CD8-positive, alpha-beta memory T cell (primary cell): ENCODE measurements at regions not wholly inside any gene's neighbourhood (a gene's known extent, or its start where the extent isn't known, plus 50 kb on each side); places are given as distances from the start of the nearest gene placed in this dataset.

Source experiments
- CTCF ChIA-PET: fragments of 350-600 bp; sonication (Branson Sonifier 250); formaldehyde crosslinking; loops from one replicate; lab custom pipeline; 2021; ENCODE audit warnings: antibody characterized with exemption; lab: Charles Lee
- POLR2A ChIA-PET: fragments of 350-600 bp; sonication (Branson Sonifier 250); formaldehyde crosslinking; loops from one replicate; lab custom pipeline; 2021; ENCODE audit warnings: antibody characterized with exemption; lab: Charles Lee
- DNase-seq, 5 donors: peaks; one replicate each; pipeline versions ENCODE4 v3.0.0 to v3.0.0-alpha.2; 2020 to 2022; ENCODE audit warnings: mixed read lengths in 1 of 5
- H3K27ac ChIP-seq: one replicate; pipeline ENCODE4 v1.7.0; 2013; ENCODE audit warnings: low read depth, mild to moderate bottlenecking, low read length, moderate library complexity
- H3K27me3 ChIP-seq: 2 replicates; pipeline ENCODE4 v1.7.0; 2013; ENCODE audit warnings: low read length, mild to moderate bottlenecking; ENCODE audit not compliant: insufficient read depth, poor library complexity, severe bottlenecking
- H3K36me3 ChIP-seq: 2 replicates; pipeline ENCODE4 v1.7.0; 2013; ENCODE audit warnings: mild to moderate bottlenecking, low read length, moderate library complexity; ENCODE audit not compliant: insufficient read depth
- H3K4me1 ChIP-seq: 2 replicates; pipeline ENCODE4 v1.7.0; 2013; ENCODE audit warnings: mild to moderate bottlenecking, low read length, moderate library complexity; ENCODE audit not compliant: insufficient read depth
- H3K4me3 ChIP-seq: 2 replicates; pipeline ENCODE4 v1.7.0; 2013; ENCODE audit warnings: mild to moderate bottlenecking, low read length
- H3K9me3 ChIP-seq: 2 replicates; pipeline ENCODE4 v1.7.0; 2013; ENCODE audit warnings: mild to moderate bottlenecking, low read length
- H3K27ac Mint-ChIP-seq, 8 donors: one replicate each; pipeline ENCODE4 v1.8.0; 2020 to 2021; ENCODE audit warnings: mixed read lengths in 8 of 8, mild to moderate bottlenecking in 6 of 8, inconsistent platforms in 3 of 8, moderate library complexity in 3 of 8
- H3K27me3 Mint-ChIP-seq, 2 donors: one replicate each; pipeline ENCODE4 v1.8.0; 2020 to 2021; ENCODE audit warnings: mixed read lengths in 2 of 2, mild to moderate bottlenecking in 1 of 2, moderate library complexity in 1 of 2
- H3K36me3 Mint-ChIP-seq, 3 donors: one replicate each; pipeline ENCODE4 v1.8.0; 2020 to 2021; ENCODE audit warnings: mixed read lengths in 3 of 3, inconsistent platforms in 1 of 3, mild to moderate bottlenecking in 1 of 3
- H3K4me1 Mint-ChIP-seq, 3 donors: one replicate each; pipeline ENCODE4 v1.8.0; 2020 to 2021; ENCODE audit warnings: mixed read lengths in 3 of 3, inconsistent platforms in 1 of 3, mild to moderate bottlenecking in 1 of 3
- H3K4me3 Mint-ChIP-seq, 7 donors: one replicate each; pipeline ENCODE4 v1.8.0; 2020 to 2021; ENCODE audit warnings: mixed read lengths in 7 of 7, mild to moderate bottlenecking in 6 of 7, moderate library complexity in 4 of 7, inconsistent platforms in 2 of 7
- H3K9me3 Mint-ChIP-seq, 5 donors: one replicate each; pipeline ENCODE4 v1.8.0; 2020 to 2022; ENCODE audit warnings: mixed read lengths in 5 of 5, mild to moderate bottlenecking in 3 of 5, moderate library complexity in 2 of 5, inconsistent platforms in 1 of 5

GRCh38 chr1:72485801-72486200 is 203.5 kb upstream of the NEGR1 start:
- Mint-ChIP-seq H3K27me3 (no peaks in the 10 kb centered on the region), H3K9me3 (peaks cover 8 to 30% (median 12%) of the 10 kb centered on the region in 5 donors), H3K27ac (no peak overlapping the region), H3K4me1 (no peaks in the 10 kb centered on the region), H3K36me3 (no peaks in the 10 kb centered on the region), H3K4me3 (no peak overlapping the region)
- no peaks in the 10 kb centered on the region for H3K4me1 ChIP-seq
- no peak for DNase-seq
- no peaks in the 10 kb centered on the region for H3K9me3 ChIP-seq
- ChIA-PET POLR2A (no interaction called here), CTCF (no interaction called here)
- no peaks in the 10 kb centered on the region for H3K27me3 ChIP-seq
- H3K36me3 ChIP-seq, result no peaks in the 10 kb centered on the region
- H3K4me3 ChIP-seq, result no peak overlapping the region
- H3K27ac ChIP-seq, result no peak overlapping the region

GRCh38 chr1:72483846-72484357 is 201.6 kb upstream of the NEGR1 start:
- peaks cover 10 to 26% (median 14%) of the 10 kb centered on the region in 5 donors for H3K9me3 Mint-ChIP-seq
- H3K36me3 Mint-ChIP-seq, result no peaks in the 10 kb centered on the region
- no peaks in the 10 kb centered on the region for H3K27me3 Mint-ChIP-seq
- H3K4me1 Mint-ChIP-seq, result no peaks in the 10 kb centered on the region
- Histone ChIP-seq H3K4me3 (no peak overlapping the region), H3K4me1 (no peaks in the 10 kb centered on the region), H3K36me3 (no peaks in the 10 kb centered on the region), H3K27me3 (no peaks in the 10 kb centered on the region), H3K27ac (no peak overlapping the region), H3K9me3 (no peaks in the 10 kb centered on the region)
- no peak for DNase-seq
- POLR2A ChIA-PET, result no interaction called here
- CTCF ChIA-PET, result no interaction called here
- H3K4me3 Mint-ChIP-seq, result no peak overlapping the region
- no peak overlapping the region for H3K27ac Mint-ChIP-seq

GRCh38 chr1:72482736-72483413 is 200.5 kb upstream of the NEGR1 start:
- Mint-ChIP-seq H3K36me3 (no peaks in the 10 kb centered on the region), H3K27me3 (no peaks in the 10 kb centered on the region), H3K4me1 (no peaks in the 10 kb centered on the region), H3K27ac (no peak overlapping the region), H3K4me3 (no peak overlapping the region), H3K9me3 (peaks cover 10 to 26% (median 18%) of the 10 kb centered on the region in 5 donors)
- no peaks in the 10 kb centered on the region for H3K9me3 ChIP-seq
- H3K27ac ChIP-seq, result no peak overlapping the region
- POLR2A ChIA-PET, result no interaction called here
- no peak for DNase-seq
- H3K4me3 ChIP-seq, result no peak overlapping the region
- no peaks in the 10 kb centered on the region for H3K27me3 ChIP-seq
- no peaks in the 10 kb centered on the region for H3K4me1 ChIP-seq
- CTCF ChIA-PET, result no interaction called here
- H3K36me3 ChIP-seq, result no peaks in the 10 kb centered on the region

GRCh38 chr1:72481420-72481970 is 199.2 kb upstream of the NEGR1 start:
- Mint-ChIP-seq H3K27me3 (no peaks in the 10 kb centered on the region), H3K4me3 (no peak overlapping the region), H3K9me3 (peaks cover 8 to 25% (median 16%) of the 10 kb centered on the region in 5 donors), H3K36me3 (no peaks in the 10 kb centered on the region), H3K27ac (no peak overlapping the region), H3K4me1 (no peaks in the 10 kb centered on the region)
- no peak overlapping the region for H3K4me3 ChIP-seq
- no peaks in the 10 kb centered on the region for H3K27me3 ChIP-seq
- ChIA-PET CTCF (no interaction called here), POLR2A (no interaction called here)
- H3K27ac ChIP-seq, result no peak overlapping the region
- no peaks in the 10 kb centered on the region for H3K36me3 ChIP-seq
- no peaks in the 10 kb centered on the region for H3K9me3 ChIP-seq
- H3K4me1 ChIP-seq, result no peaks in the 10 kb centered on the region
- DNase-seq, result no peak

- no peak overlapping the region for H3K4me3 ChIP-seq
- no peaks in the 10 kb centered on the region for H3K36me3 ChIP-seq
- no peak overlapping the region for H3K27ac Mint-ChIP-seq
- peaks cover 2 to 26% (median 9%) of the 10 kb centered on the region in 5 donors for H3K9me3 Mint-ChIP-seq
- no peaks in the 10 kb centered on the region for H3K9me3 ChIP-seq
- ChIA-PET CTCF (no interaction called here), POLR2A (no interaction called here)
- no peaks in the 10 kb centered on the region for H3K27me3 ChIP-seq
- H3K27ac ChIP-seq, result no peak overlapping the region
- no peak overlapping the region for H3K4me3 Mint-ChIP-seq
- H3K36me3 Mint-ChIP-seq, result no peaks in the 10 kb centered on the region
- no peaks in the 10 kb centered on the region for H3K4me1 ChIP-seq
- H3K27me3 Mint-ChIP-seq, result no peaks in the 10 kb centered on the region
- H3K4me1 Mint-ChIP-seq, result no peaks in the 10 kb centered on the region
- no peak for DNase-seq
Measured at GRCh38 chr1:72466376-72466775, 184.0 kb upstream of the NEGR1 start.

- Histone ChIP-seq H3K27me3 (no peaks in the 10 kb centered on the region), H3K27ac (no peak overlapping the region), H3K4me1 (no peaks in the 10 kb centered on the region), H3K36me3 (no peaks in the 10 kb centered on the region), H3K9me3 (no peaks in the 10 kb centered on the region), H3K4me3 (no peak overlapping the region)
- Mint-ChIP-seq H3K4me3 (no peak overlapping the region), H3K4me1 (no peaks in the 10 kb centered on the region), H3K27me3 (no peaks in the 10 kb centered on the region), H3K27ac (no peak overlapping the region), H3K9me3 (peaks cover 0 to 25% (median 6%) of the 10 kb centered on the region in 5 donors), H3K36me3 (no peaks in the 10 kb centered on the region)
- no peak for DNase-seq
- CTCF ChIA-PET, result no interaction called here
- POLR2A ChIA-PET, result no interaction called here
Measured at GRCh38 chr1:72462186-72462905, 180.0 kb upstream of the NEGR1 start.

GRCh38 chr1:72442262-72442661 is 159.9 kb upstream of the NEGR1 start:
- Mint-ChIP-seq H3K36me3 (no peaks in the 10 kb centered on the region), H3K4me3 (no peak overlapping the region), H3K9me3 (peaks cover 4 to 21% (median 8%) of the 10 kb centered on the region in 5 donors), H3K4me1 (no peaks in the 10 kb centered on the region), H3K27ac (no peak overlapping the region), H3K27me3 (no peaks in the 10 kb centered on the region)
- Histone ChIP-seq H3K9me3 (no peaks in the 10 kb centered on the region), H3K27ac (no peak overlapping the region), H3K4me3 (no peak overlapping the region), H3K27me3 (no peaks in the 10 kb centered on the region), H3K36me3 (no peaks in the 10 kb centered on the region), H3K4me1 (no peaks in the 10 kb centered on the region)
- ChIA-PET CTCF (no interaction called here), POLR2A (no interaction called here)
- DNase-seq, result no peak

- Histone ChIP-seq H3K4me1 (no peaks in the 10 kb centered on the region), H3K27me3 (no peaks in the 10 kb centered on the region), H3K4me3 (no peak overlapping the region), H3K27ac (no peak overlapping the region), H3K9me3 (no peaks in the 10 kb centered on the region), H3K36me3 (no peaks in the 10 kb centered on the region)
- Mint-ChIP-seq H3K9me3 (peaks cover 0 to 27% (median 12%) of the 10 kb centered on the region in 5 donors), H3K4me3 (no peak overlapping the region), H3K27me3 (no peaks in the 10 kb centered on the region), H3K4me1 (no peaks in the 10 kb centered on the region), H3K27ac (no peak overlapping the region), H3K36me3 (no peaks in the 10 kb centered on the region)
- DNase-seq, result no peak
- POLR2A ChIA-PET, result no interaction called here
- CTCF ChIA-PET, result no interaction called here
Measured at GRCh38 chr1:72439036-72439435, 156.7 kb upstream of the NEGR1 start.
